Osteoblast (primary cell): ENCODE measurements at regions not wholly inside any gene's neighbourhood (a gene's known extent, or its start where the extent isn't known, plus 50 kb on each side); places are given as distances from the start of the nearest gene placed in this dataset.

ENCODE experiments used
- DNase-seq: peaks from one replicate; pipeline ENCODE4 v3.0.0; 2011; ENCODE audit warnings: low spot score, mixed read lengths; ENCODE audit not compliant: insufficient read length; ENCODE audit errors: missing footprints
- H2AFZ ChIP-seq: 2 replicates; pipeline ENCODE4 v1.6.0; 2011; ENCODE audit warnings: mild to moderate bottlenecking, low read length
- H3K27ac ChIP-seq: 2 replicates; pipeline ENCODE4 v1.5.1; 2011; ENCODE audit warnings: mild to moderate bottlenecking, low read depth, low read length, moderate library complexity
- H3K27me3 ChIP-seq: 2 replicates; pipeline ENCODE4 v1.6.0; 2012; ENCODE audit warnings: mild to moderate bottlenecking, control low read depth, inconsistent platforms, low read length, moderate library complexity; ENCODE audit not compliant: insufficient read depth
- H3K36me3 ChIP-seq: 2 replicates; pipeline ENCODE4 v1.5.1; 2011; ENCODE audit warnings: mild to moderate bottlenecking, low read length, control low read depth, moderate library complexity; ENCODE audit not compliant: insufficient read depth
- H3K4me1 ChIP-seq: 2 replicates; pipeline ENCODE4 v1.5.1; 2011; ENCODE audit warnings: mild to moderate bottlenecking, low read length, control low read depth, moderate library complexity; ENCODE audit not compliant: insufficient read depth
- H3K4me2 ChIP-seq: 2 replicates; pipeline ENCODE4 v1.6.0; 2011; ENCODE audit warnings: mild to moderate bottlenecking, low read length; ENCODE audit not compliant: insufficient read depth
- H3K4me3 ChIP-seq: fragments of 200-600 bp; sonication (generic); 3 replicates; pipeline ENCODE4 v1.5.1; 2012; ENCODE audit warnings: mild to moderate bottlenecking, low read length, inconsistent platforms; ENCODE audit not compliant: insufficient read depth
- H3K79me2 ChIP-seq: 2 replicates; pipeline ENCODE4 v1.6.0; 2012; ENCODE audit warnings: mild to moderate bottlenecking, low read length, control low read depth, inconsistent platforms; ENCODE audit not compliant: insufficient read depth
- H3K9me3 ChIP-seq: 2 replicates; pipeline ENCODE4 v1.5.1; 2011; ENCODE audit warnings: low read depth, low read length, control low read depth
- H4K20me1 ChIP-seq: 2 replicates; pipeline ENCODE4 v1.6.0; 2012; ENCODE audit warnings: mild to moderate bottlenecking, low read length, control low read depth; ENCODE audit not compliant: insufficient read depth
- TF ChIP-seq, protein P1 (sequence below): IDR thresholded peaks from 2 replicates; pipeline ENCODE4 v1.5.1; 2011; ENCODE audit warnings: mild to moderate bottlenecking, low read depth, low read length, moderate library complexity; ENCODE audit errors: extremely low read depth

DNA sequence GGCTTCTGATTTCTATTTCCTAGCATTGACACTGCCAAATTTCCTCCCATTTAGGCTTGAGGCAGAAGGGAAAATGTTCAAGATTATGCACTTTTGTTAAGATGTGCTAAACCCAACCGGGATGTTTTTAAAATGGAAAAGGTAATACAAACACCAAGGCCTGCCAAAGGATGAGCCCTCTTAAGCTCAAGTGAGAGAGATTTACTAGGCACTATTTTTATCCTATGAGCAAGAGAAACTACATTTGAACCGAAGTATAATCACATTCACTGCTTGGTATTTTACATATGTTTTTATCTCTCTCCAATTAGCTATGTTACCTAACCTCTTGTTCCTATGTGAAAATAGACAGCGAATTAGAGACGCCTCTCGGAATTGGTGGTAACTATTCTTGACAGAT, 295.8 kb downstream of the GABRB3 start:
- no peak overlapping the region for H3K4me3 ChIP-seq
- H3K79me2 ChIP-seq, result no peaks in the 10 kb centered on the region
- no peaks in the 10 kb centered on the region for H3K4me1 ChIP-seq
- DNase-seq, result no peak
- TF ChIP-seq, protein P1, sequence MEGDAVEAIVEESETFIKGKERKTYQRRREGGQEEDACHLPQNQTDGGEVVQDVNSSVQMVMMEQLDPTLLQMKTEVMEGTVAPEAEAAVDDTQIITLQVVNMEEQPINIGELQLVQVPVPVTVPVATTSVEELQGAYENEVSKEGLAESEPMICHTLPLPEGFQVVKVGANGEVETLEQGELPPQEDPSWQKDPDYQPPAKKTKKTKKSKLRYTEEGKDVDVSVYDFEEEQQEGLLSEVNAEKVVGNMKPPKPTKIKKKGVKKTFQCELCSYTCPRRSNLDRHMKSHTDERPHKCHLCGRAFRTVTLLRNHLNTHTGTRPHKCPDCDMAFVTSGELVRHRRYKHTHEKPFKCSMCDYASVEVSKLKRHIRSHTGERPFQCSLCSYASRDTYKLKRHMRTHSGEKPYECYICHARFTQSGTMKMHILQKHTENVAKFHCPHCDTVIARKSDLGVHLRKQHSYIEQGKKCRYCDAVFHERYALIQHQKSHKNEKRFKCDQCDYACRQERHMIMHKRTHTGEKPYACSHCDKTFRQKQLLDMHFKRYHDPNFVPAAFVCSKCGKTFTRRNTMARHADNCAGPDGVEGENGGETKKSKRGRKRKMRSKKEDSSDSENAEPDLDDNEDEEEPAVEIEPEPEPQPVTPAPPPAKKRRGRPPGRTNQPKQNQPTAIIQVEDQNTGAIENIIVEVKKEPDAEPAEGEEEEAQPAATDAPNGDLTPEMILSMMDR, result no peak
- no peaks in the 10 kb centered on the region for H4K20me1 ChIP-seq
- no peak overlapping the region for H3K4me2 ChIP-seq
- no peaks in the 10 kb centered on the region for H3K27me3 ChIP-seq
- no peak overlapping the region for H3K27ac ChIP-seq
- H3K9me3 ChIP-seq, result no peaks in the 10 kb centered on the region
- no peak overlapping the region for H2AFZ ChIP-seq
- H3K36me3 ChIP-seq, result no peaks in the 10 kb centered on the region

DNA sequence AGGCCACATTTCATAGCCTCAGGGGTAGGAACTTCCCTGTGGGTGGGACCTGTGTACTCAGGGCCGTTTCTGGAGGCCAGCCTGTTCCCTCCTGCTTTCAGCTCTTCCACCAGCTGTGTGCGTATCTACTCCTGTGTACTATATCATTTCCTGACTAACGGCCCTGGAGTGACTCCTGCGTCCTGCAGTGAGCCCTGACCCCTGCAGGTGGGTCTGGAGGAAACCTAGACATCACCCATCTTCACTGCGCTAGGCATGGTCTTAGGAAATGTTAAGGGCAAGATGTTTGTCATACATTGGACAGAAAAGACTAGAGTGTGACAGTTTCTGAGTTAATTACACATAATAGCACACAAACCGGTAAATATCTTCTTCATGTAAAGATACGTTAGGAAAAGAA, 297.3 kb downstream of the GABRB3 start:
- Histone ChIP-seq H4K20me1 (no peaks in the 10 kb centered on the region), H3K4me3 (no peak overlapping the region), H3K9me3 (no peaks in the 10 kb centered on the region), H3K27me3 (no peaks in the 10 kb centered on the region), H3K4me1 (no peaks in the 10 kb centered on the region), H3K79me2 (no peaks in the 10 kb centered on the region), H2AFZ (no peak overlapping the region), H3K4me2 (no peak overlapping the region), H3K27ac (no peak overlapping the region), H3K36me3 (no peaks in the 10 kb centered on the region)
- no peak for DNase-seq
- TF ChIP-seq, protein P1, result no peak

DNA sequence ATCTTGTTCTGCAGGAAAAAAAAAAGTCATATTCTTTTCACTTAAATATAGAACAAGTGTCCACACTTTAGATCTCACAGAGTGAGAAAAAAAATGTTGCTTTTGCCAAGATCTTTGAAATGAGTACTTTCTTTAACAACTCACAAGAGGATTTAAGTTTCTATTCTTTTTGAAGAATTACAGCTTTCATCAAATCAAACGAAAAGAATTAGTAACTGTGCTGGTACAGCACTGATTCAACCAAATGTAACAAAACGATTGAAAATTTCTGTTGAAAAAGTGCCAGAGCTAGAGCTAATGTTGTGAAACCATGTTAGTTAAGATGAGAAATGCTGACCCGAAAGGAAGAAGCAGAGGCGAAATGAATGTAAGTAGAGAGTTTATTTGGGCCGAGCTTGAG, 300.2 kb downstream of the GABRB3 start:
- H3K4me2 ChIP-seq, result no peak overlapping the region
- H4K20me1 ChIP-seq, result no peaks in the 10 kb centered on the region

DNA sequence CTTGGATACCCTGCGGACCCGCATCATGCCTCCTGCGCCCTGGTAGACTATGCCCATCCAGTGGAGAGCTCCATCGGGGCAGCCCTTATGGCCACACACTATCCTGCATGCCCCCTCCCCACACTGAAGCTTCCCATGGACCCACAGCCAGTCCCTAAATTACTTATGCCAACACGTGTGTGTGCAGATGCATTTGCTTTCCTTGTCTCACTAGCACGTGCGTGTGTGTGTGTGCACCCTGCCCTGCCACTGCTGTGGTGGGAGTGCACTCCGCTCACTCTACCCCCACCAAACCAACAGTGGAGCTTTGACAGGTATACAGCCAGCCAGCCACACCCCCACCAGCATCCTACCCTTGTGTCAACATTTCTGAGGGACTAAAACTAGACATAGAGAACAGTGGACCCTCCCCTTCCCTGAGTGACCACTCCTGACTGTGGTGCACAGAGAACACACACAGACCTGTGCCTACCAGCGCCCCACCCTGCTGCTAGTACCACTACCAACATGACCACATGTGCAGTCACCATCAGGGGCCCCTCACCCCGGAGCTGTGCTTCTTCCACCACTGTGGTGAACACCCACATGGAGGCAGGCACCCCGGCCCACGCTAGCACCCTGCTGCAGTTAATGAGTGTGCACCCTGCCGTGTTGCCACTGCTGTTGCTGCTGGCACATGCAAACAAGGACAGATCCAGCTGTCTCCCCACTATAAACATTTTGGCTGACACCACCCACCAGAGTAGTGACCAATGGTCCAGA, 310.8 kb downstream of the GABRB3 start:
- DNase-seq, result no peak
- Histone ChIP-seq H3K4me2 (no peak overlapping the region), H3K4me3 (no peak overlapping the region), H3K36me3 (no peaks in the 10 kb centered on the region), H3K79me2 (no peaks in the 10 kb centered on the region), H3K9me3 (no peaks in the 10 kb centered on the region), H3K27ac (no peak overlapping the region), H3K27me3 (no peaks in the 10 kb centered on the region), H3K4me1 (no peaks in the 10 kb centered on the region), H2AFZ (no peak overlapping the region), H4K20me1 (no peaks in the 10 kb centered on the region)
- TF ChIP-seq, protein P1, result no peak

More for the DNA sequence above, 300.2 kb downstream of the GABRB3 start:
- no peaks in the 10 kb centered on the region for H3K36me3 ChIP-seq
- no peak for DNase-seq
- H3K27ac ChIP-seq, result no peak overlapping the region
- H2AFZ ChIP-seq, result no peak overlapping the region
- no peaks in the 10 kb centered on the region for H3K4me1 ChIP-seq
- TF ChIP-seq, protein P1, result no peak
- no peak overlapping the region for H3K4me3 ChIP-seq
- H3K27me3 ChIP-seq, result no peaks in the 10 kb centered on the region
- H3K79me2 ChIP-seq, result no peaks in the 10 kb centered on the region
- no peaks in the 10 kb centered on the region for H3K9me3 ChIP-seq
